Cardiac muscle cell (in vitro differentiated cells and primary cell): ENCODE measurements at regions not wholly inside any gene's neighbourhood (a gene's known extent, or its start where the extent isn't known, plus 50 kb on each side); places are given as distances from the start of the nearest gene placed in this dataset.
A peak's percentile ranks its signal among the peaks of the same experiment; 100 is the strongest.

Experiments used
- DNase-seq, 2 donors: peaks; one replicate each; pipeline versions ENCODE4 v3.0.0 to v3.0.0-alpha.2; 2010 to 2017; ENCODE audit warnings: low read depth in 1 of 2, low spot score in 1 of 2
- H3K27ac ChIP-seq: fragments of 200-600 bp; sonication (generic); 2 replicates; pipeline ENCODE4 v1.5.1; 2016
- H3K27me3 ChIP-seq: fragments of 200-600 bp; sonication (generic); 2 replicates; pipeline ENCODE4 v1.6.0; 2016; ENCODE audit warnings: control low read depth
- H3K36me3 ChIP-seq: fragments of 200-600 bp; sonication (generic); 2 replicates; pipeline ENCODE4 v1.5.1; 2016; ENCODE audit warnings: control low read depth
- H3K4me1 ChIP-seq: fragments of 200-600 bp; sonication (generic); 2 replicates; pipeline ENCODE4 v1.8.1; 2017; ENCODE audit warnings: low read depth, mild to moderate bottlenecking, mixed run types
- H3K4me3 ChIP-seq: fragments of 200-600 bp; sonication (generic); 2 replicates; pipeline ENCODE4 v1.5.1; 2016; ENCODE audit warnings: mild to moderate bottlenecking
- H3K9me3 ChIP-seq: fragments of 200-600 bp; sonication (generic); 2 replicates; pipeline ENCODE4 v1.5.1; 2017; ENCODE audit warnings: low read depth, mild to moderate bottlenecking, control low read depth
- CTCF ChIP-seq: IDR thresholded peaks from 2 replicates; pipeline ENCODE4 v1.5.1; 2012; ENCODE audit warnings: low read depth, mild to moderate bottlenecking, low read length

GRCh38 chr3:10757021-10757820 lies 58.8 kb upstream of the SLC6A11 start:
- no peak for TF ChIP-seq CTCF
- Histone ChIP-seq H3K9me3 (no peaks in the 10 kb centered on the region), H3K27ac (no peak overlapping the region), H3K4me1 (no peaks in the 10 kb centered on the region), H3K27me3 (peaks cover 21% of the 10 kb centered on the region), H3K36me3 (no peaks in the 10 kb centered on the region), H3K4me3 (no peak overlapping the region)
- DNase-seq, result peak in 1 of 2 donors; percentile 32

- Histone ChIP-seq H3K4me1 (no peaks in the 10 kb centered on the region), H3K4me3 (no peak overlapping the region), H3K9me3 (no peaks in the 10 kb centered on the region), H3K27me3 (peaks cover 21% of the 10 kb centered on the region), H3K27ac (no peak overlapping the region), H3K36me3 (no peaks in the 10 kb centered on the region)
- no peak for DNase-seq
- TF ChIP-seq CTCF, result no peak
Measured at GRCh38 chr3:10757821-10758130, 58.3 kb upstream of the SLC6A11 start.

GRCh38 chr3:10758304-10759037 lies 57.6 kb upstream of the SLC6A11 start:
- Histone ChIP-seq H3K27me3 (peaks cover 21% of the 10 kb centered on the region), H3K36me3 (no peaks in the 10 kb centered on the region), H3K27ac (no peak overlapping the region), H3K9me3 (no peaks in the 10 kb centered on the region), H3K4me1 (no peaks in the 10 kb centered on the region), H3K4me3 (no peak overlapping the region)
- TF ChIP-seq CTCF, result peak; percentile 46
- peak; percentile 79 to 84 for DNase-seq

GRCh38 chr3:10759495-10759894 lies 56.5 kb upstream of the SLC6A11 start:
- no peaks in the 10 kb centered on the region for H3K36me3 ChIP-seq
- no peak for DNase-seq
- no peak overlapping the region for H3K27ac ChIP-seq
- H3K4me3 ChIP-seq, result no peak overlapping the region
- no peaks in the 10 kb centered on the region for H3K4me1 ChIP-seq
- no peak for TF ChIP-seq CTCF
- H3K27me3 ChIP-seq, result peaks cover 21% of the 10 kb centered on the region
- no peaks in the 10 kb centered on the region for H3K9me3 ChIP-seq

- Histone ChIP-seq H3K4me3 (no peak overlapping the region), H3K4me1 (no peaks in the 10 kb centered on the region), H3K9me3 (no peaks in the 10 kb centered on the region), H3K27ac (no peak overlapping the region), H3K27me3 (peaks cover 18% of the 10 kb centered on the region), H3K36me3 (no peaks in the 10 kb centered on the region)
- no peak for DNase-seq
- no peak for TF ChIP-seq CTCF
Measured at GRCh38 chr3:10760199-10760598, 55.8 kb upstream of the SLC6A11 start.
